B cell (primary cell): ENCODE measurements at regions not wholly inside any gene's neighbourhood (a gene's known extent, or its start where the extent isn't known, plus 50 kb on each side); places are given as distances from the start of the nearest gene placed in this dataset.

Experiments used
- ATAC-seq: fragments of 200-7000 bp; cut with Tn5 transposase; one replicate; pipeline ENCODE4 v1.10.0; 2021; ENCODE audit warnings: low read depth, mild to moderate bottlenecking, moderate number of reproducible peaks, moderate library complexity
- CTCF ChIA-PET: fragments of 350-600 bp; sonication (Branson Sonifier 250); formaldehyde crosslinking; loops from one replicate; lab custom pipeline; 2021; ENCODE audit warnings: antibody characterized with exemption, inconsistent platforms; lab: Charles Lee
- POLR2A ChIA-PET: fragments of 350-600 bp; sonication (Branson Sonifier 250); formaldehyde crosslinking; loops from one replicate; lab custom pipeline; 2021; ENCODE audit warnings: antibody characterized with exemption; lab: Charles Lee
- DNase-seq: peaks from one replicate; pipeline ENCODE4 v3.0.0; 2013
- H2AFZ ChIP-seq: 2 replicates; pipeline ENCODE4 v1.6.1; 2012; ENCODE audit warnings: mild to moderate bottlenecking, low read depth, low read length; ENCODE audit not compliant: insufficient read depth, poor library complexity, severe bottlenecking
- H3K27ac ChIP-seq, 2 donors: 1 replicate in 1 of 2; 2 replicates in 1 of 2; pipeline ENCODE4 v1.5.1; 2012 to 2013; ENCODE audit warnings: low read length in 2 of 2, mild to moderate bottlenecking in 2 of 2, moderate library complexity in 1 of 2
- H3K27me3 ChIP-seq, 4 experiments: fragments of 200-600 bp in 1 of 4; sonication (generic) in 1 of 4; replicated peaks in 1 of 4; 1 replicate in 2 of 4; 2 replicates in 2 of 4; pipeline versions ENCODE4 v1.6.1 to v1.7.0; 2013 to 2016; ENCODE audit warnings: low read length in 3 of 4, mild to moderate bottlenecking in 2 of 4, mixed read lengths in 1 of 4, moderate library complexity in 1 of 4; ENCODE audit not compliant: insufficient read depth in 4 of 4, control insufficient read depth in 3 of 4; ENCODE audit errors: control extremely low read depth in 1 of 4
- H3K36me3 ChIP-seq, 2 experiments: replicated peaks in 1 of 2; 1 replicate in 1 of 2; 2 replicates in 1 of 2; pipeline versions ENCODE4 v1.6.1 to v1.7.1; 2013; ENCODE audit warnings: low read length in 1 of 2; ENCODE audit not compliant: insufficient read depth in 2 of 2, control insufficient read depth in 1 of 2; ENCODE audit errors: control extremely low read depth in 1 of 2, extremely low read depth in 1 of 2
- H3K4me1 ChIP-seq, 2 donors: fragments of 200-600 bp in 1 of 2; sonication (generic) in 1 of 2; 1 replicate in 1 of 2; 2 replicates in 1 of 2; pipeline versions ENCODE4 v1.5.1 to v1.6.1; 2013 to 2017; ENCODE audit warnings: low read length in 2 of 2; ENCODE audit not compliant: control insufficient read depth in 2 of 2, insufficient read depth in 2 of 2
- H3K4me2 ChIP-seq: replicated peaks from 2 replicates; pipeline ENCODE3; 2012; ENCODE audit warnings: mild to moderate bottlenecking, low read depth, low read length; ENCODE audit not compliant: poor library complexity, severe bottlenecking
- H3K4me3 ChIP-seq, 5 experiments: fragments of 200-600 bp in 1 of 5; sonication (generic) in 1 of 5; 1 replicate in 3 of 5; 2 replicates in 2 of 5; pipeline versions ENCODE4 v1.5.1 to v1.7.0; 2011 to 2016; ENCODE audit warnings: low read length in 4 of 5, mild to moderate bottlenecking in 4 of 5, low read depth in 2 of 5, control low read depth in 1 of 5, moderate library complexity in 1 of 5; ENCODE audit not compliant: insufficient read depth in 1 of 5; ENCODE audit errors: control extremely low read depth in 1 of 5, extremely low read depth in 1 of 5
- H3K79me2 ChIP-seq: fragments of 200-600 bp; sonication (generic); one replicate; pipeline ENCODE4 v1.6.0; 2016; ENCODE audit warnings: low read length; ENCODE audit not compliant: control insufficient read depth, insufficient read depth
- H3K9ac ChIP-seq: fragments of 200-600 bp; sonication (generic); 2 replicates; pipeline ENCODE4 v1.6.1; 2017; ENCODE audit warnings: mild to moderate bottlenecking, low read length, moderate library complexity
- H3K9me3 ChIP-seq, 3 donors: one replicate each; pipeline versions ENCODE4 v1.6.1 to v1.7.1; 2013; ENCODE audit warnings: low read length in 2 of 3; ENCODE audit not compliant: control insufficient read depth in 2 of 3, insufficient read depth in 1 of 3; ENCODE audit errors: control extremely low read depth in 1 of 3
- H4K20me1 ChIP-seq: 2 replicates; pipeline ENCODE4 v1.6.0; 2012; ENCODE audit warnings: mild to moderate bottlenecking, low read length; ENCODE audit not compliant: insufficient read depth, control insufficient read depth, poor library complexity, severe bottlenecking
- H3K27ac Mint-ChIP-seq: one replicate; pipeline ENCODE4 v1.8.0; 2021; ENCODE audit warnings: mixed read lengths
- H3K27me3 Mint-ChIP-seq: one replicate; pipeline ENCODE4 v1.8.0; 2021; ENCODE audit warnings: mixed read lengths
- H3K4me1 Mint-ChIP-seq: one replicate; pipeline ENCODE4 v1.8.0; 2021; ENCODE audit warnings: mixed read lengths
- H3K4me3 Mint-ChIP-seq: one replicate; pipeline ENCODE4 v1.8.0; 2021; ENCODE audit warnings: mixed read lengths
- H3K9me3 Mint-ChIP-seq: one replicate; pipeline ENCODE4 v1.8.0; 2022; ENCODE audit warnings: mixed read lengths; ENCODE audit not compliant: insufficient read depth
- EZH2 ChIP-seq: IDR thresholded peaks from 2 replicates; pipeline ENCODE4 v1.6.1; 2012; ENCODE audit warnings: borderline replicate concordance, low read depth, mild to moderate bottlenecking, moderate library complexity, low read length; ENCODE audit not compliant: insufficient read depth, poor library complexity, severe bottlenecking
- WGBS: methylation state at CpG from one replicate; pipeline ENCODE4 v1.1.5; 2013; ENCODE audit warnings: missing lambda C conversion rate; ENCODE audit not compliant: insufficient coverage; 5-methylcytosine and 5-hydroxymethylcytosine counted together
- intact Hi-C: fragments of 100-400 bp; cut with micrococcal nuclease; formaldehyde crosslinking; loops from one replicate; pipeline ENCODE4 v1.10.0; 2022
- TF ChIP-seq, protein P1 (sequence below): fragments of 200-600 bp; IDR thresholded peaks from one replicate; pipeline ENCODE4 v1.8.0; 2022; ENCODE audit warnings: antibody characterized with exemption, mild to moderate bottlenecking

DNA sequence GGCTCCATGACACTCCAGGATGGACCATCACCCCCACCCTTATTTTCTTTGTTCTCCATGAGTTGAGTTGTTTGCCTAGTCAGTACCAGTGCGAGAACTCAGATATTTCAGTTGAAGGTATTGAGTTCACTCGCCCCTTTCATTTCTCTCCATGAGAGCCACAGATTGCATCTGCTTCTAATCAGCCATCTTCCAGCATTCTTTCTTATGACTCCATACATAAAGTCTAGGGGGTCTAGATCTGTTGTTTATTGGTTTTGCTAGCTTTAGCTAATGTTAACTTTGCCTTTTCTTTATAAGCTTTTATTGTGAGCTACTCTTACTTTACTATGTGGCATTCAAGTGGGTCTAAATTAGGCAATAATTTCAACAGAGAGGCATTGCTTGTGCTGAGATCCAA lies 71.6 kb upstream of the PDC start:
- CTCF ChIA-PET: no interaction called here
- H3K9ac ChIP-seq: no peak overlapping the region
- H3K27ac ChIP-seq: no peak overlapping the region
- no peak overlapping the region for H2AFZ ChIP-seq
- H3K4me3 ChIP-seq: no peak overlapping the region
- H4K20me1 ChIP-seq: no peaks in the 10 kb centered on the region
- H3K9me3 Mint-ChIP-seq: no peaks in the 10 kb centered on the region
- peaks cover 0 to 8% (median 0%) of the 10 kb centered on the region in 3 donors for H3K9me3 ChIP-seq
- H3K4me3 Mint-ChIP-seq: no peak overlapping the region
- H3K4me1 ChIP-seq: no peaks in the 10 kb centered on the region
- no peaks in the 10 kb centered on the region for H3K36me3 ChIP-seq
- DNase-seq (no peak), ATAC-seq (no peak)
- POLR2A ChIA-PET: no interaction called here
- H3K79me2 ChIP-seq: no peaks in the 10 kb centered on the region
- no peak overlapping the region for H3K27ac Mint-ChIP-seq
- intact Hi-C loops: no loop called here
- H3K27me3 Mint-ChIP-seq: peaks cover 15% of the 10 kb centered on the region
- no CpG with 5 or more reads among the region's 2 CpGs for WGBS
- H3K4me2 ChIP-seq: no peak overlapping the region
- no peaks in the 10 kb centered on the region for H3K4me1 Mint-ChIP-seq
- TF ChIP-seq, protein P1, sequence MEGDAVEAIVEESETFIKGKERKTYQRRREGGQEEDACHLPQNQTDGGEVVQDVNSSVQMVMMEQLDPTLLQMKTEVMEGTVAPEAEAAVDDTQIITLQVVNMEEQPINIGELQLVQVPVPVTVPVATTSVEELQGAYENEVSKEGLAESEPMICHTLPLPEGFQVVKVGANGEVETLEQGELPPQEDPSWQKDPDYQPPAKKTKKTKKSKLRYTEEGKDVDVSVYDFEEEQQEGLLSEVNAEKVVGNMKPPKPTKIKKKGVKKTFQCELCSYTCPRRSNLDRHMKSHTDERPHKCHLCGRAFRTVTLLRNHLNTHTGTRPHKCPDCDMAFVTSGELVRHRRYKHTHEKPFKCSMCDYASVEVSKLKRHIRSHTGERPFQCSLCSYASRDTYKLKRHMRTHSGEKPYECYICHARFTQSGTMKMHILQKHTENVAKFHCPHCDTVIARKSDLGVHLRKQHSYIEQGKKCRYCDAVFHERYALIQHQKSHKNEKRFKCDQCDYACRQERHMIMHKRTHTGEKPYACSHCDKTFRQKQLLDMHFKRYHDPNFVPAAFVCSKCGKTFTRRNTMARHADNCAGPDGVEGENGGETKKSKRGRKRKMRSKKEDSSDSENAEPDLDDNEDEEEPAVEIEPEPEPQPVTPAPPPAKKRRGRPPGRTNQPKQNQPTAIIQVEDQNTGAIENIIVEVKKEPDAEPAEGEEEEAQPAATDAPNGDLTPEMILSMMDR: no peak
- no peak for TF ChIP-seq EZH2
- H3K27me3 ChIP-seq: peaks cover 0 to 6% (median 0%) of the 10 kb centered on the region in 4 experiments

DNA sequence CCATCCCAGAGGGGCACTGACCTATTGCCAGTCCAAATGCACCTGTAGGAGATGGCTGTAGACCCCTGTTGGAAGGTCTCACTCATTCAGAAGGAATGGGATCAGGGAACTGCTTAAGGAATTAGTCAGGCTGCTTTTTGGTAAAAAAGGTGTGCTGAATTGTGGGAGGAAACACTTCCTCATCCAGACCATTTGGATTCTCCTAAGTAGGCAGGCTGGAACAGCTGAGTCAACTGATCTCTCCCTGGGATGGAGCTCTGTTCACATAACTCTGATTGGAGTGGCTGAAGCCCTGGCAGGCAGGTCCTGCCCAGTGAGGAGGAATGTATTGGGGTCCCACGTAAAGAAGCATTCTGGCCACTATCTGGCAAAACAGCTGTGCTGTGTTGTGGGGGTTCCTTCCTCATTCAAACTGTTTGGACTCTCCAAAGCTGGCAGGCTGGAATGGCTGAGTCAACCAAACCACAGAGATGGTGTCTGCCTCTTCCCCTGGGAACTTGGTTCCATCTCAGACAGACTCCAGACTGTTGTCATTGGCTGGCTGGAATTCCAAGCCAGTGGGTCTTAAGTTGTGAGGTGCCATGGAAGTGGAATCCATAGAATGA lies 70.7 kb upstream of the PDC start:
- POLR2A ChIA-PET: no interaction called here
- Mint-ChIP-seq H3K27ac (no peak overlapping the region), H3K27me3 (peaks cover 15% of the 10 kb centered on the region), H3K4me1 (no peaks in the 10 kb centered on the region), H3K4me3 (no peak overlapping the region), H3K9me3 (no peaks in the 10 kb centered on the region)
- H3K27ac ChIP-seq: no peak overlapping the region
- no peak for TF ChIP-seq EZH2
- H2AFZ ChIP-seq: no peak overlapping the region
- H3K36me3 ChIP-seq: no peaks in the 10 kb centered on the region
- no peak for ATAC-seq
- no peak for DNase-seq
- CTCF ChIA-PET: no interaction called here
- H4K20me1 ChIP-seq: no peaks in the 10 kb centered on the region
- peaks cover 0 to 8% (median 0%) of the 10 kb centered on the region in 3 donors for H3K9me3 ChIP-seq
- no peak overlapping the region for H3K4me3 ChIP-seq
- no peak overlapping the region for H3K4me2 ChIP-seq
- H3K79me2 ChIP-seq: no peaks in the 10 kb centered on the region
- H3K27me3 ChIP-seq: peaks cover 0 to 6% (median 0%) of the 10 kb centered on the region in 4 experiments
- intact Hi-C loops: no loop called here
- no peak overlapping the region for H3K9ac ChIP-seq
- no CpG with 5 or more reads among the region's 1 CpG for WGBS
- H3K4me1 ChIP-seq: no peaks in the 10 kb centered on the region
